Spleen (tissue), 11 donors: ENCODE measurements at regions not wholly inside any gene's neighbourhood (a gene's known extent, or its start where the extent isn't known, plus 50 kb on each side); places are given as distances from the start of the nearest gene placed in this dataset.

Experiments used
- DNase-seq: peaks from one replicate; pipeline ENCODE4 v3.0.0-alpha.2; 2020
- H3K27ac ChIP-seq, 8 donors: fragments of 200-600 bp; sonication (generic) in 7 of 8; 1 replicate in 4 of 8; 2 replicates in 4 of 8; pipeline versions ENCODE4 v1.5.0 to v1.8.0; 2016 to 2021; ENCODE audit warnings: inconsistent platforms in 4 of 8, mild to moderate bottlenecking in 4 of 8, moderate library complexity in 1 of 8
- H3K27me3 ChIP-seq, 7 donors: fragments of 200-600 bp; sonication (generic) in 6 of 7; replicated peaks in 1 of 7; 1 replicate in 4 of 7; 2 replicates in 3 of 7; pipeline versions ENCODE4 v1.5.0 to v1.8.0; 2016 to 2021; ENCODE audit warnings: inconsistent platforms in 3 of 7, mild to moderate bottlenecking in 1 of 7
- H3K36me3 ChIP-seq, 6 donors: fragments of 200-600 bp; sonication (generic) in 5 of 6; 1 replicate in 4 of 6; 2 replicates in 2 of 6; pipeline versions ENCODE4 v1.5.0 to v1.8.0; 2016 to 2021; ENCODE audit warnings: inconsistent platforms in 2 of 6
- H3K4me1 ChIP-seq, 6 donors: fragments of 200-600 bp; sonication (generic) in 5 of 6; 1 replicate in 3 of 6; 2 replicates in 3 of 6; pipeline versions ENCODE4 v1.5.0 to v1.8.0; 2016 to 2021; ENCODE audit warnings: inconsistent platforms in 3 of 6
- H3K4me3 ChIP-seq, 8 donors: fragments of 200-600 bp; sonication (generic) in 7 of 8; 1 replicate in 4 of 8; 2 replicates in 4 of 8; pipeline versions ENCODE4 v1.5.0 to v1.8.0; 2016 to 2021; ENCODE audit warnings: inconsistent platforms in 4 of 8, mild to moderate bottlenecking in 4 of 8, moderate library complexity in 2 of 8
- H3K9me3 ChIP-seq, 8 donors: fragments of 200-600 bp; sonication (generic) in 7 of 8; 1 replicate in 4 of 8; 2 replicates in 4 of 8; pipeline versions ENCODE4 v1.5.0 to v1.8.0; 2016 to 2021; ENCODE audit warnings: inconsistent platforms in 4 of 8
- POLR2A ChIP-seq, 3 donors: fragments of 450-650 bp; IDR thresholded peaks; one replicate each; pipeline ENCODE4 v1.5.1; 2017; ENCODE audit warnings: antibody characterized with exemption in 3 of 3, mild to moderate bottlenecking in 1 of 3
- POLR2AphosphoS5 ChIP-seq, 3 donors: sonication (generic); formaldehyde crosslinking; IDR thresholded peaks; one replicate each; pipeline ENCODE4 v1.5.1; 2017; ENCODE audit warnings: antibody characterized with exemption in 3 of 3
- WGBS, 5 donors: extraction: QIAGEN DNeasy Blood & Tissue Kit in 3 of 5; methylation state at CpG; one replicate each; pipeline versions ENCODE4 v1.1.5 to v1.1.7; 2013 to 2018; 5-methylcytosine and 5-hydroxymethylcytosine counted together
- intact Hi-C: fragments of 100-400 bp; cut with DNase I; formaldehyde crosslinking; loops from one replicate; pipeline ENCODE4 v1.15.0; 2023; ENCODE audit warnings: low total_unique reads
- TF ChIP-seq, protein P1 (sequence below), 11 experiments: fragments of 200-600 bp in 7 of 11; fragments of 450-650 bp in 4 of 11; sonication (generic) in 4 of 11; IDR thresholded peaks in 8 of 11; conservative IDR thresholded peaks in 3 of 11; 1 replicate in 7 of 11; 2 replicates in 4 of 11; pipeline versions ENCODE4 v1.4.0 to v1.8.0; 2016 to 2021; ENCODE audit warnings: antibody characterized with exemption in 11 of 11, inconsistent platforms in 4 of 11, mild to moderate bottlenecking in 1 of 11
- donor health status: healthy with polysubstance abuse.
- donor health status: DM: no; HTN: no; CAD: no; lungs with moderate emphysema.
- donor health status: DM: no; HTN: no; CAD: no.
- donor health status: Bipolar disorder and iron deficiency.
- donor health status: healthy.
- donor health status: DM: no; HTN: no; CAD: no.
- donor health status: DM: yes; HTN: yes; CAD: no.

DNA sequence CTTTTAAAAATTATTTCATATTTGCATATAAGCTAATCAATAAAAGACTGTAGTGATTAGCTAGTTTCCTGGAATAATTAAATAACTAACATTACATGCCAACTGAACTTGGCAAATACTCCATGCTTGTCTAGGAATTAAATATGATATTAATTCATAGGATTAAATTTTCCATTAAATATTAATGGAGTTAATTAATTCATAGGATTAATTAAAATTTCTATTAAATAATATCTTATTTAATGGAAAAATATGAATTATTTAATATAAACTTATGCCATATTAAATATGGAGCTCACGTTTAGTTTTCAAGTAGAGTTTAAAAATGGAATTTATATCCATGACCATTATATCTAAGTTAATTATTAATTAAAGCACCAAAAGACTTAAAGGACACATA, 517.8 kb upstream of the DAB2 start:
- no peak overlapping the region for H3K4me3 ChIP-seq
- WGBS, 5 donors = 91 to 93% (median 91%) methylated on average over 1 of the region's 1 CpG
- intact Hi-C loops = loop anchor here (10.0 kb wide), 1 partner anchor 358 kb away; no protein-coding TSS in a partner anchor
- no peak overlapping the region for H3K27ac ChIP-seq
- H3K9me3 ChIP-seq = peaks cover 0 to 12% (median 0%) of the 10 kb centered on the region in 8 donors
- H3K36me3 ChIP-seq = no peaks in the 10 kb centered on the region
- no peak for DNase-seq
- no peaks in the 10 kb centered on the region for H3K4me1 ChIP-seq
- TF ChIP-seq, protein P1, sequence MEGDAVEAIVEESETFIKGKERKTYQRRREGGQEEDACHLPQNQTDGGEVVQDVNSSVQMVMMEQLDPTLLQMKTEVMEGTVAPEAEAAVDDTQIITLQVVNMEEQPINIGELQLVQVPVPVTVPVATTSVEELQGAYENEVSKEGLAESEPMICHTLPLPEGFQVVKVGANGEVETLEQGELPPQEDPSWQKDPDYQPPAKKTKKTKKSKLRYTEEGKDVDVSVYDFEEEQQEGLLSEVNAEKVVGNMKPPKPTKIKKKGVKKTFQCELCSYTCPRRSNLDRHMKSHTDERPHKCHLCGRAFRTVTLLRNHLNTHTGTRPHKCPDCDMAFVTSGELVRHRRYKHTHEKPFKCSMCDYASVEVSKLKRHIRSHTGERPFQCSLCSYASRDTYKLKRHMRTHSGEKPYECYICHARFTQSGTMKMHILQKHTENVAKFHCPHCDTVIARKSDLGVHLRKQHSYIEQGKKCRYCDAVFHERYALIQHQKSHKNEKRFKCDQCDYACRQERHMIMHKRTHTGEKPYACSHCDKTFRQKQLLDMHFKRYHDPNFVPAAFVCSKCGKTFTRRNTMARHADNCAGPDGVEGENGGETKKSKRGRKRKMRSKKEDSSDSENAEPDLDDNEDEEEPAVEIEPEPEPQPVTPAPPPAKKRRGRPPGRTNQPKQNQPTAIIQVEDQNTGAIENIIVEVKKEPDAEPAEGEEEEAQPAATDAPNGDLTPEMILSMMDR (IDR thresholded peaks at IDR 0.05 in 8 of 11, conservative IDR thresholded peaks at IDR 0.05 in 3 of 11) = no peak
- no peak for TF ChIP-seq POLR2A (IDR thresholded peaks at IDR 0.05)
- no peak for TF ChIP-seq POLR2AphosphoS5 (IDR thresholded peaks at IDR 0.05)
- no peaks in the 10 kb centered on the region for H3K27me3 ChIP-seq

DNA sequence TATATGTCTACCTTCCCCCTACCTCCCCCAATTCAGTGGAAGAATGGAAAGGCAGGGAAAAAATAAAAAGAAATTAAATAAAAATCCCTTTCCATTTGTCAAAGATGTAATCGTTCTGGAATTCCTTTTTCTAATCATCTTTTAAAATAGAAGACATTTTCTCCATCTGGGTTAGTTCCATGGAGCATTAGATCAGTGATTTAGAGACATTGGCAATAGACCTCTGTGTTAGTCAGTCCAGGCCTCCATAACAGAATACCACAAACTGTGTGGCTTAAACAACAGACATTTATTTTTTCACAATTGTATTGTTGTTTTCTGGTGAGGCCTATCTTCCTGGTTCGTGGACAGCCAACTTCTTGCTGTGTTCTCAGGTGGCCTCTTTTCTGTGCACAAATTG, 516.6 kb upstream of the DAB2 start:
- H3K4me1 ChIP-seq = no peaks in the 10 kb centered on the region
- H3K36me3 ChIP-seq = no peaks in the 10 kb centered on the region
- no peak overlapping the region for H3K4me3 ChIP-seq
- DNase-seq = no peak
- WGBS, 5 donors = 68 to 80% (median 76%) methylated on average over 2 of the region's 2 CpGs
- TF ChIP-seq, protein P1 (IDR thresholded peaks at IDR 0.05 in 8 of 11, conservative IDR thresholded peaks at IDR 0.05 in 3 of 11) = no peak
- TF ChIP-seq POLR2A (IDR thresholded peaks at IDR 0.05) = no peak
- no peak overlapping the region for H3K27ac ChIP-seq
- H3K27me3 ChIP-seq = no peaks in the 10 kb centered on the region
- intact Hi-C loops = loop anchor here (10.0 kb wide), 1 partner anchor 357 kb away; no protein-coding TSS in a partner anchor
- H3K9me3 ChIP-seq = peaks cover 0 to 12% (median 0%) of the 10 kb centered on the region in 8 donors

DNA sequence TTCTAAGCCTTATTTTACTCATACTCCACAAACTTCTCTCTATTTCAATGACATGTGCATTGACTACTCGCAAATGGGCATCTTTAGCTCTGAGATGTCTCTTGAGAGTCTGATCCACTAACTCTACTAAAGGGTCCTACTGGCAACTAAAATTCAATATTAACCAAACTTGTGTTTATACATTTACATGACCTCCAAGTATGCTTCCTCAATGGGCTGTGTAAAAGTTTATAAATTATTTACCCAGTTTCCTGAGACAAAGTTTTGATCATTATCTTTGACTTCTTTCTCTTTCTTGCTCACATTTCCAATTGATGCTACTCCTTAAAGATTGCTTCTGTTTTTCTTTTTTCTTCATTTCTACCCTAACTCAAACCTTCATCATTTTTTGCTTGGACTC, 510.1 kb upstream of the DAB2 start:
- intact Hi-C loops = no loop called here
- no peak for DNase-seq
- no peak overlapping the region for H3K27ac ChIP-seq
- H3K4me1 ChIP-seq = no peaks in the 10 kb centered on the region
- peaks cover 0 to 12% (median 0%) of the 10 kb centered on the region in 8 donors for H3K9me3 ChIP-seq
- H3K36me3 ChIP-seq = no peaks in the 10 kb centered on the region
- TF ChIP-seq, protein P1 (IDR thresholded peaks at IDR 0.05 in 8 of 11, conservative IDR thresholded peaks at IDR 0.05 in 3 of 11) = no peak
- TF ChIP-seq POLR2A (IDR thresholded peaks at IDR 0.05) (no peak), POLR2AphosphoS5 (IDR thresholded peaks at IDR 0.05) (no peak)
- H3K27me3 ChIP-seq = peaks cover 0 to 19% (median 0%) of the 10 kb centered on the region in 7 donors
- WGBS, 5 donors = 89 to 98% (median 92%) methylated on average over 1 of the region's 1 CpG
- no peak overlapping the region for H3K4me3 ChIP-seq

DNA sequence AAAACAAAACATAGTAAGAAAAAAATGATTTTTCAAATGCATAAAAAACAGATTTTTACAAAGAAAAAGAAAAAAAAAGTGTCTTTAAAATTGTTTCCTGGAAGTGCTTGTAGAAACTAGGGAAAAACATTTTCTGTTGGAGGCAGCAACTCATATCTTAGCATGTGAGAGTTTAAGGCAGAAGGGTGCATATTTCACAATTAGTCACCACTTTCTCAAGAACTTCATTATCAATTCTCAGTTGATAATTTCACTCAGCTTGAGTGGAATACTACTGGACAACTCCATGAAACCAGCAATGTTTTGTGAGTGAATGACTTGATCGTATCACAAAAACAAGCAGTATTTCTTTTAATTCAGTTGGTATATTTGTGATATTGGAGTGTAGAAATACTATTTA, 508.3 kb upstream of the DAB2 start:
- Histone ChIP-seq H3K36me3 (no peaks in the 10 kb centered on the region), H3K4me1 (no peaks in the 10 kb centered on the region), H3K27me3 (peaks cover 0 to 19% (median 0%) of the 10 kb centered on the region in 7 donors), H3K27ac (no peak overlapping the region), H3K9me3 (no peaks in the 10 kb centered on the region), H3K4me3 (no peak overlapping the region)
- 89 to 95% (median 91%) methylated on average over 1 of the region's 1 CpG for WGBS, 5 donors
- intact Hi-C loops = no loop called here
- DNase-seq = no peak
- TF ChIP-seq POLR2AphosphoS5 (IDR thresholded peaks at IDR 0.05) (no peak), POLR2A (IDR thresholded peaks at IDR 0.05) (no peak)
- TF ChIP-seq, protein P1 (IDR thresholded peaks at IDR 0.05 in 8 of 11, conservative IDR thresholded peaks at IDR 0.05 in 3 of 11) = no peak
